HG03135 (cell line): ENCODE measurements at regions not wholly inside any gene's neighbourhood (a gene's known extent, or its start where the extent isn't known, plus 50 kb on each side); places are given as distances from the start of the nearest gene placed in this dataset.
"Not testable (repeated sequence)": the region's sequence is repeated elsewhere in the genome, so short reads cannot be mapped to it uniquely, and the experiment has no call there.

Source experiments
- ATAC-seq: cut with Tn5 transposase; IDR thresholded peaks from one replicate; pipeline ENCODE4 v1.9.1; 2021; ENCODE audit warnings: mild to moderate bottlenecking, moderate library complexity; ENCODE audit not compliant: unreplicated experiment

DNA sequence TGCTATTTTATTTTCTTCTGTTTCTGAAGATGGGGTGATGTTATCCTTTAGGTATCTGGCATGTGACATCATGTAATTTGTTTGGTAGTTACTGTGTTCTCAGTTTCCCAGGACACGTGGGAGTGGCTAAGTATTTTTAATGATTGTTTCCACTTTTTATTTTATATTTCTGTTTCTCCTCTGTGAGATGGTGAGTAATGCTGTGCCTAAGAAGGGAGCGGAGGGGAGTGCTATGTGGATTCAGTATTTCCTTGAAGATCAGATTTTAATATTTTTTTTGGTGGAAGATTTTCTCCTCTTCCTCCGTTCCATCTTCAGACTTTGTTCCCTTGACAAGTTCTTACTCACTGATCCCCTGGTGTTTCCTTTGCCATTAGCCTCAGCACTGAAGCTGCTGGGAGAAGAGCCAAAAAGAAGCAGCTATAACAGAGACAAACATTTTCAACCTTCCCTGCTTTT lies 180.0 kb upstream of the MMADHC start:
- ATAC-seq, result no peak

GRCh38 chr2:149766339-149766738 lies 178.8 kb upstream of the MMADHC start:
- no peak for ATAC-seq

GRCh38 chr2:149765636-149766035 lies 178.1 kb upstream of the MMADHC start:
- ATAC-seq, result no peak

GRCh38 chr2:149765003-149765402 lies 177.4 kb upstream of the MMADHC start:
- no peak for ATAC-seq

DNA sequence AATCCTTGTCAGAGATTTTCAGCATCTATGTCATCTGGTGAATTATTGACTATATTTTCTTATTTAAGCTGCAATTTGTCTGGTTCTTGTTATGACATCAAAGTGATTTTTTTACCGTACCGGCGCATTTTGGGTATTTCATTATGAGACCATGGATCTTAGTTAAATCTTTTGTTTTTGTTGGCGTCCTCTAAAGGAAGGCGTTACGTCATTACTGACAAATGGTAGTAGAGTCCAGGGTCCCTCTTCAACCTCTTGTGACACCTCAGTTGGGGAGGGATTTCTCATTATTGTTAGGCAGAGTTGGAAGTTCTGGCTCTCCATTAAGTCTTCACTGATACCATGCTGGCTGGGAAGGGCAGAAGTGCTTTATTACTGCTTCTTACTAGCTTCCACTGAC lies 175.8 kb upstream of the MMADHC start:
- ATAC-seq, result no peak

DNA sequence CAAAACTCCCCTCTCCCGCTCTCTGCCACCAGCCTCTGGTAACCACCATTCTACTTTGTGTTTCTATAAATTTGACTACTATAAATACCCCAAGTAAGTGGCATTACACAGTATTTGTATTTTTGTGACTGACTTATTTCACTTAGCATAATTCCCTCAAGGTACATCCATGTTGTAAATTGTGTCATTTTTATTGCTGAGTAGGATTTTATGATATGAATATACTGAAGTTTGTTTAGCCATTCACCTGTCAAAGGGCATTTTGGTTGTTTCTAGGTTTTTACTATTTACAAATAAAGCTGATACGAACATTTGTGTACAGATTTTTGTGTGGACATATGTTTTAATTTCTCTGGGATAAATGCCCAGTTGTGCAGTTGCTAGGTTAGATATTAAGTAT lies 174.0 kb upstream of the MMADHC start:
- ATAC-seq, result no peak

GRCh38 chr2:149759382-149759781 lies 171.8 kb upstream of the MMADHC start:
- not testable (repeated sequence) for ATAC-seq

DNA sequence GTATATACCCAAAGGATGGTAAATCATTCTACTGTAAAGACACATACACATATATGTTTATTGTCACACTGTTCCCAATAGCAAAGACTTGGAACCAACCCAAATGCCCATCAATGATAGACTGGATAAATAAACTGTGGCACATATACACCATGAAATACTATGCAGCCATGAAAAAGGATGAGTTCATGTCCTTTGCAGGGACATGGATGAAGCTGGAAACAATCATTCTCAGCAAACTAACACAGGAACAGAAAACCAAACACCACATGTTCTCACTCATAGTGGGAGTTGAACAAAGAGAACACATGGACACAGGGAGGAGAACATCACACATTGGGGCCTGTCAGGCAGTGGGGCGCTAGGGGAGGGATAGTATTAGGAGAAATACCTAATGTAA lies 167.1 kb upstream of the MMADHC start:
- ATAC-seq, result not testable (repeated sequence)

DNA sequence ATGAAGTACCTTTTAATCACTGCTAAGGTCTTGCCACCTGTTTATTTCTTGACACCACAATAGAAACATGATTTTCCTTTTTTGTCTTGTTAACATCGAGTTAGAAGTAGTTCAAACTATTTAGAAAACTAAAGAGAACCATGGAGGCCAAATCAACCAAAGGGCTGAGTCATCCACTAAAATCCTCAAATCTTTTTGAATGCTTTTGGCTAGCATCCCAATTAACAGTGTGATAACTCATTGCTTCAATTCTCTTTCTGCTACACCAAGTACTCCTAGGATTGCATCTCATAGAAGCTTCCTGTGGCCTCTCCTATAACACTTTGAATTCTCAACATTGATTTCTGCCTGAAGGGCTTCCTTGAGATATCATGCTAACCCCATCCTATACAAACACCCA lies 159.9 kb upstream of the MMADHC start:
- no peak for ATAC-seq

- ATAC-seq, result no peak
Observed at GRCh38 chr2:149745396-149746230, 158.0 kb upstream of the MMADHC start.

- no peak for ATAC-seq
Observed at GRCh38 chr2:149744865-149745264, 157.3 kb upstream of the MMADHC start.

GRCh38 chr2:149743842-149744448 lies 156.4 kb upstream of the MMADHC start:
- ATAC-seq, result no peak

DNA sequence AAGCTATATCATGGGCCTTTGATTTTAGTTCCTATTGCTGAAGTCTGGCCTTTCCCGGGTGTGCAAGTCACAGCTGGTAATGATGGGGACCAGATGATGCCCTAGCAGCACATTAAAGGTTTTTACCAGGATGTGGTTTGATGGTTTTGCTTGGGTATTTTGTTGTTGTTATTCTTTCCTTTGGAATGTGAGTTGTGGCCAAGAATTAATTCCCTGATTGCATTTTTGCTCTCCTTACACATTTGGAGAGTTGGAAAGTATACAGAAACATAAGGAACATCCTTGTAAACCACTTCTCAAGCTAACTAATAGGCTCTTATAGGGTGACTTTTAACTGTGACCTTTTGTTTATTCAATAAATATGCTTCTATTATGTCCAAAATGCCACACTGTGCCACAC lies 154.1 kb upstream of the MMADHC start:
- no peak for ATAC-seq

DNA sequence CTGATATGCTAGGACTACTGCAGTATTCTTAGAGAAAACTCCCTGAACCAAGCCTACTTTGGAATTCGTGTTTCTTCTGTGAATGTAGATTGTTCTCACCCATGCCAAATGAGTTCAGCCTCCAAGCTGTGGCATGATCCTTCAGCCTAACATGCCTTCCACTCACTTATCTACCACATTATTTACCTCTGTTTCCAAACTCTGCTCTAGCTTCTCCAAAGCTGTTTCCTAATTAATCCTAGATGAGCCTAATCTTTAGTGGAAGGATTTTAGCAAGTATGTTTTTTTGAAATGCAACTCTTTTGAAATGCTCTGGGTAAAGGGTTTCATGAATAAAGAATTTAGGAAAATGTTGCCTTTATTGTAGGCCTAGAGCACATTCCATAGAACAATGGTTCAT lies 152.9 kb upstream of the MMADHC start:
- ATAC-seq, result no peak

DNA sequence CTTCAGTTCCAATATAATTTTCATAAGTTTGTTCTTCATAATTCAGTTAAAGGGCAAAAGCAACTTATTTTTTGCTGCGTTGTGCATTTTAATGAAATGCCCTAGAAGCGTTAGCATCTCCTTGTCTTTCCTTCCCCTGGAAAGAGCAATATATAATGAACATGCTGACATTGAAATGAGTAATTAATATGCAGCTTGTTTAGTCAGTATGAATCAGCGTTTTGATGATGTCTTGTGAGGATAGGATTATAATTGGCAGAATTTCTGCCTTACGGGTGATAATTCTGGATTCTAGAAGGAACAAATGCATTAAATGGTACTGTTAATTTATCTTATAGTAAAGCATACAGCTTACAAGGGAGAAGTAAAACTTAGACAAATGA lies 152.3 kb upstream of the MMADHC start:
- ATAC-seq, result no peak

DNA sequence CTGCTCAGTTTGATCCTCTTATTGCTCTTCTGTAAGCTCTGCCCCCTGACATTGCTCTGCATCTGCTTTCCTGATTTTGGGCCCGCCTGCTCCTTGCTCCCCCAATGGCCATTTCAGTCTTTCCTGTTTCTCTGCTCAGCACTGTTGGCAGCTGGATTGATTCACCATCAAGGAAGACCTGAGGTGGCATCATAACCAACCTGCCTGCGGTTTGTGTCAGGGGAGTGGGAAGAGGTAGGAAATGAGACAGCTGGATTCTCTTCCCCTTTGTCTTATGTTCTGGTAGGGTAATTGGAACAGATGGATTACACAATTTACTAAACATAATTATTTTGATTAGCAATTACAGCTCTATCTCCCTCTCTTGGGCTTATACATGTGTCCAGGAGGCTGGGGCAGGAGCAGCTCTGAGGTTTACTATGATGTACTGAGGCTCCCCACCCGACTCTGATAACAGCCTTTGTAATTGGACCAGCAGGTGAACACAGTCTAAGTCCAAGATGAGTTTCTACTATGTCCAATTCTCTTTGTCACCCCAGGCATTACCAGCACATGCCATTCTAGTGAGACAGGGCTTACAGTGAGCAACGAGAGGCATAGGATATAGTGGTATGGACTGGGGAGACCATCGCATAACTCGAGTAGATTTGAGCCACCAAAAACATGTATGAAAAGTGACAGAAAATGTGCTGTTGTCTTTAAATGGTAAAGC lies 151.8 kb upstream of the MMADHC start:
- no peak for ATAC-seq

- ATAC-seq, result no peak
Observed at GRCh38 chr2:149738767-149739166, 151.2 kb upstream of the MMADHC start.

DNA sequence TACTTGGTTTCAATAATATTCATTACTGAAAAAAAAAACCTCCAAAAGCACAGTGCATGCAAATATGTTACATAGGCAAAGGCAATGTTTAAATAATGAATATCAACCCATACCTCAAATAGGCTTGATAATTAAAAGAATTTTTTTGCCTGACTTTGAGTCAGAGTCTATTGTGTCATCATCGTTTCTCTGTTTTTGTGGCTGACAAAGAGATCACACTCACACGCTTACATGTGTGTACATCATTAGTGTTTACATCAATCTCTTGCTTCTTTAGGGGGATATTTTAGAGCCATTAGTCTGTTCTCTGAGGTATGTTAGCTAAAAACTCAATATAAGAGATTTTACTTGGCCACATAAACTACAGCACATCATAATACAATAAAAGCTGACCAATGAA lies 150.3 kb upstream of the MMADHC start:
- no peak for ATAC-seq

GRCh38 chr2:149735237-149735958 lies 147.8 kb upstream of the MMADHC start:
- no peak for ATAC-seq

GRCh38 chr2:149733936-149734685 lies 146.5 kb upstream of the MMADHC start:
- ATAC-seq, result no peak
